GM23338 (cell line): ENCODE measurements at regions not wholly inside any gene's neighbourhood (a gene's known extent, or its start where the extent isn't known, plus 50 kb on each side); places are given as distances from the start of the nearest gene placed in this dataset.

Experiments
- ATAC-seq: fragments of 200-7000 bp; cut with Tn5 transposase; 3 replicates; pipeline ENCODE4 v1.9.1; 2020
- DNase-seq: peaks from one replicate; pipeline ENCODE4 v3.0.0-alpha.2; 2015; ENCODE audit warnings: low spot score
- H2AFZ ChIP-seq: fragments of 200-600 bp; sonication (generic); 2 replicates; pipeline ENCODE4 v1.8.0; 2016; ENCODE audit warnings: antibody characterized with exemption, mild to moderate bottlenecking, moderate library complexity
- H3F3A ChIP-seq: fragments of 200-600 bp; sonication (generic); replicated peaks from 2 replicates; pipeline ENCODE4 v1.8.0; 2017; ENCODE audit warnings: antibody characterized with exemption, mixed run types, low read depth
- H3K27ac ChIP-seq: fragments of 200-600 bp; sonication (generic); 2 replicates; pipeline ENCODE4 v1.6.1; 2016; ENCODE audit warnings: low read depth
- H3K27me3 ChIP-seq: fragments of 200-600 bp; sonication (generic); 2 replicates; pipeline ENCODE4 v1.8.0; 2016; ENCODE audit warnings: mild to moderate bottlenecking, mixed run types, moderate library complexity; ENCODE audit not compliant: insufficient read depth
- H3K36me3 ChIP-seq: fragments of 200-600 bp; sonication (generic); 2 replicates; pipeline ENCODE4 v1.8.0; 2016; ENCODE audit warnings: mild to moderate bottlenecking; ENCODE audit not compliant: insufficient read depth
- H3K4me1 ChIP-seq: fragments of 200-600 bp; sonication (generic); 2 replicates; pipeline ENCODE4 v1.8.0; 2016; ENCODE audit warnings: mild to moderate bottlenecking, moderate library complexity; ENCODE audit not compliant: insufficient read depth
- H3K4me2 ChIP-seq: fragments of 200-600 bp; sonication (generic); 2 replicates; pipeline ENCODE4 v1.7.1; 2017; ENCODE audit warnings: mixed run types
- H3K4me3 ChIP-seq: fragments of 200-600 bp; sonication (generic); 2 replicates; pipeline ENCODE4 v1.6.1; 2016; ENCODE audit warnings: mixed run types
- H3K79me2 ChIP-seq: fragments of 200-600 bp; sonication (generic); replicated peaks from 2 replicates; pipeline ENCODE4 v1.8.0; 2017; ENCODE audit warnings: mild to moderate bottlenecking; ENCODE audit not compliant: insufficient read depth
- H3K9me2 ChIP-seq: fragments of 200-600 bp; sonication (generic); 2 replicates; pipeline ENCODE4 v1.8.0; 2017; ENCODE audit not compliant: insufficient read depth
- H4K20me1 ChIP-seq: fragments of 200-600 bp; sonication (generic); replicated peaks from 2 replicates; pipeline ENCODE4 v1.8.0; 2017; ENCODE audit warnings: mild to moderate bottlenecking; ENCODE audit not compliant: insufficient read depth
- H3K27ac Mint-ChIP-seq: 2 replicates; pipeline ENCODE4 v1.8.0; 2020; ENCODE audit warnings: inconsistent platforms, mild to moderate bottlenecking, moderate library complexity, mixed read lengths
- H3K27me3 Mint-ChIP-seq: 3 replicates; pipeline ENCODE4 v1.8.0; 2022; ENCODE audit warnings: low read depth, mild to moderate bottlenecking, moderate library complexity, mixed read lengths, inconsistent platforms; ENCODE audit not compliant: insufficient read depth, poor library complexity
- H3K36me3 Mint-ChIP-seq: 3 replicates; pipeline ENCODE4 v1.8.0; 2021; ENCODE audit warnings: low read depth, mild to moderate bottlenecking, inconsistent platforms, moderate library complexity, mixed read lengths
- H3K4me1 Mint-ChIP-seq: 3 replicates; pipeline ENCODE4 v1.8.0; 2020; ENCODE audit warnings: mild to moderate bottlenecking, inconsistent platforms, mixed read lengths
- H3K4me3 Mint-ChIP-seq: 3 replicates; pipeline ENCODE4 v1.8.0; 2021; ENCODE audit warnings: moderate library complexity, mild to moderate bottlenecking, inconsistent platforms, mixed read lengths
- H3K9me3 Mint-ChIP-seq: 3 replicates; pipeline ENCODE4 v1.8.0; 2020; ENCODE audit warnings: moderate library complexity, mild to moderate bottlenecking, inconsistent platforms, mixed read lengths
- CREB1 ChIP-seq: fragments of 250-450 bp; sonication (Bioruptor Pico); IDR thresholded peaks from 2 replicates; pipeline ENCODE4 v1.5.0; 2020; ENCODE audit warnings: low read depth, mild to moderate bottlenecking, moderate library complexity
- CTCF ChIP-seq, 2 experiments: fragments of 200-600 bp in 1 of 2; sonication (generic) in 1 of 2; conservative IDR thresholded peaks; 2 replicates each; pipeline versions ENCODE4 v1.5.1 to v1.6.1; 2016 to 2017; ENCODE audit warnings: antibody characterized with exemption in 2 of 2, low read depth in 2 of 2, mild to moderate bottlenecking in 2 of 2, moderate library complexity in 1 of 2
- ETS1 ChIP-seq: IDR thresholded peaks from 2 replicates; pipeline ENCODE4 v1.6.1; 2016; ENCODE audit warnings: antibody characterized with exemption
- EZH2 ChIP-seq: fragments of 200-600 bp; sonication (generic); IDR thresholded peaks from one replicate; pipeline ENCODE4 v1.8.0; 2017; ENCODE audit warnings: antibody characterized with exemption, mild to moderate bottlenecking, low read depth; ENCODE audit not compliant: unreplicated experiment
- EZH2phosphoT487 ChIP-seq: fragments of 200-600 bp; sonication (generic); IDR thresholded peaks from one replicate; pipeline ENCODE4 v1.8.1; 2018; ENCODE audit warnings: antibody characterized with exemption; ENCODE audit not compliant: unreplicated experiment
- JUNB ChIP-seq: IDR thresholded peaks from one replicate; pipeline ENCODE4 v1.6.1; 2016; ENCODE audit warnings: antibody characterized with exemption; ENCODE audit not compliant: unreplicated experiment
- NANOG ChIP-seq: IDR thresholded peaks from 2 replicates; pipeline ENCODE4 v1.6.1; 2016; ENCODE audit warnings: antibody characterized with exemption, borderline replicate concordance
- POLR2AphosphoS5 ChIP-seq: IDR thresholded peaks from 2 replicates; pipeline ENCODE4 v1.6.1; 2016; ENCODE audit warnings: antibody characterized with exemption, low read depth
- REST ChIP-seq: IDR thresholded peaks from one replicate; pipeline ENCODE4 v1.6.1; 2018; ENCODE audit warnings: antibody characterized with exemption; ENCODE audit not compliant: unreplicated experiment
- STAT1 ChIP-seq: IDR thresholded peaks from one replicate; pipeline ENCODE4 v1.6.1; 2016; ENCODE audit warnings: antibody characterized with exemption; ENCODE audit not compliant: unreplicated experiment
- ZNF114 ChIP-seq: fragments of 250-450 bp; sonication (Bioruptor Pico); IDR thresholded peaks from 2 replicates; pipeline ENCODE4 v1.5.0; 2020; ENCODE audit warnings: mild to moderate bottlenecking, moderate library complexity
- ZNF331 ChIP-seq: fragments of 250-450 bp; sonication (Bioruptor Pico); IDR thresholded peaks from 2 replicates; pipeline ENCODE4 v1.5.0; 2020; ENCODE audit warnings: low read depth, mild to moderate bottlenecking, moderate library complexity
- ZNF462 ChIP-seq: fragments of 250-450 bp; sonication (Bioruptor Pico); IDR thresholded peaks from 2 replicates; pipeline ENCODE4 v1.5.0; 2020; ENCODE audit warnings: mild to moderate bottlenecking, moderate library complexity

- no peaks in the 10 kb centered on the region for H4K20me1 ChIP-seq
- no peak overlapping the region for H3K27ac ChIP-seq
- H3K27me3 Mint-ChIP-seq, result peaks cover 2% of the 10 kb centered on the region
- DNase-seq, result peak; percentile 12
- H3K4me1 ChIP-seq, result 0 out of 2 replicates have a peak, but pooled peaks cover 7% of the 10 kb centered on the region
- H3K4me1 Mint-ChIP-seq, result peaks cover 10% of the 10 kb centered on the region
- no peak overlapping the region for H3K27ac Mint-ChIP-seq
- H2AFZ ChIP-seq, result no peak overlapping the region
- H3K9me3 Mint-ChIP-seq, result no peaks in the 10 kb centered on the region
- no peaks in the 10 kb centered on the region for H3F3A ChIP-seq
- no peak overlapping the region for H3K4me3 Mint-ChIP-seq
- no peak overlapping the region for H3K4me3 ChIP-seq
- no peaks in the 10 kb centered on the region for H3K36me3 ChIP-seq
- H3K79me2 ChIP-seq, result no peaks in the 10 kb centered on the region
- ATAC-seq, result no peak
- no peak overlapping the region; the same call in 1 of the 2 replicates for H3K4me2 ChIP-seq
- H3K36me3 Mint-ChIP-seq, result no peaks in the 10 kb centered on the region
- H3K27me3 ChIP-seq, result no peaks in the 10 kb centered on the region
- no peaks in the 10 kb centered on the region for H3K9me2 ChIP-seq
- TF ChIP-seq REST, result no peak
- TF ChIP-seq ETS1, result no peak
- TF ChIP-seq JUNB, result no peak
- no peak for TF ChIP-seq CTCF (conservative IDR thresholded peaks at IDR 0.05; ENCODE audit: low read depth in 2 of 2)
- no peak for TF ChIP-seq ZNF331
- TF ChIP-seq CREB1 (CRISPR knock-in tag), result no peak
- no peak for TF ChIP-seq ZNF114 (CRISPR knock-in tag)
- no peak for TF ChIP-seq NANOG
- no peak for TF ChIP-seq EZH2phosphoT487
- no peak for TF ChIP-seq ZNF462 (CRISPR knock-in tag)
- no peak for TF ChIP-seq STAT1
- no peak for TF ChIP-seq POLR2AphosphoS5
- TF ChIP-seq EZH2, result no peak
These were observed 247.1 kb downstream of the SPRY1 start for GRCh38 chr4:123643691-123644090.
